ENCODE measurements at regions not wholly inside any gene's neighbourhood (a gene's known extent, or its start where the extent isn't known, plus 50 kb on each side); places are given as distances from the start of the nearest gene placed in this dataset.

GRCh38 chr17:68661265-68662036, 60.3 kb upstream of the FAM20A start:
- H3K9me3 ChIP-seq (ENCODE audit: control insufficient read depth, insufficient read depth, low read length), result no peaks in the 10 kb centered on the region

GRCh38 chr17:68660302-68660701, 59.1 kb upstream of the FAM20A start:
- Histone ChIP-seq H3K9ac (ENCODE audit: low read depth, low read length) (no peak overlapping the region), H3K9me3 (ENCODE audit: control insufficient read depth, insufficient read depth, low read length) (no peaks in the 10 kb centered on the region), H3K36me3 (ENCODE audit: insufficient read depth, low read length) (no peaks in the 10 kb centered on the region), H3K4me1 (ENCODE audit: insufficient read depth, low read length) (peaks cover 23% of the 10 kb centered on the region)

More at GRCh38 chr17:68661265-68662036, 60.3 kb upstream of the FAM20A start:
- Histone ChIP-seq H3K9ac (ENCODE audit: low read depth, low read length) (no peak overlapping the region), H3K36me3 (ENCODE audit: insufficient read depth, low read length) (no peaks in the 10 kb centered on the region), H3K4me1 (ENCODE audit: insufficient read depth, low read length) (peaks cover 23% of the 10 kb centered on the region)

- Histone ChIP-seq H3K9me3 (ENCODE audit: control insufficient read depth, insufficient read depth, low read length) (no peaks in the 10 kb centered on the region), H3K36me3 (ENCODE audit: insufficient read depth, low read length) (no peaks in the 10 kb centered on the region), H3K9ac (ENCODE audit: low read depth, low read length) (no peak overlapping the region), H3K4me1 (ENCODE audit: insufficient read depth, low read length) (peaks cover 23% of the 10 kb centered on the region)
These were observed 58.0 kb upstream of the FAM20A start for GRCh38 chr17:68658999-68659780.

- peaks cover 17% of the 10 kb centered on the region for H3K4me1 ChIP-seq (ENCODE audit: insufficient read depth, low read length)
- no peaks in the 10 kb centered on the region for H3K36me3 ChIP-seq (ENCODE audit: insufficient read depth, low read length)
- H3K9ac ChIP-seq (ENCODE audit: low read depth, low read length), result no peak overlapping the region
- no peaks in the 10 kb centered on the region for H3K9me3 ChIP-seq (ENCODE audit: control insufficient read depth, insufficient read depth, low read length)
These were observed 56.4 kb upstream of the FAM20A start for GRCh38 chr17:68657576-68657975.

- no peak overlapping the region for H3K9ac ChIP-seq (ENCODE audit: low read depth, low read length)
- H3K9me3 ChIP-seq (ENCODE audit: control insufficient read depth, insufficient read depth, low read length), result no peaks in the 10 kb centered on the region
- H3K4me1 ChIP-seq (ENCODE audit: insufficient read depth, low read length), result peaks cover 13% of the 10 kb centered on the region
- H3K36me3 ChIP-seq (ENCODE audit: insufficient read depth, low read length), result no peaks in the 10 kb centered on the region
These were observed 56.0 kb upstream of the FAM20A start for GRCh38 chr17:68657166-68657565.

GRCh38 chr17:68656666-68657065, 55.5 kb upstream of the FAM20A start:
- no peaks in the 10 kb centered on the region for H3K9me3 ChIP-seq (ENCODE audit: control insufficient read depth, insufficient read depth, low read length)
- peaks cover 8% of the 10 kb centered on the region; the same call in 1 of the 2 replicates for H3K4me1 ChIP-seq (ENCODE audit: insufficient read depth, low read length)
- no peak overlapping the region for H3K9ac ChIP-seq (ENCODE audit: low read depth, low read length)
- H3K36me3 ChIP-seq (ENCODE audit: insufficient read depth, low read length), result no peaks in the 10 kb centered on the region
